Eye (tissue), 1 donor: ENCODE measurements at regions not wholly inside any gene's neighbourhood (a gene's known extent, or its start where the extent isn't known, plus 50 kb on each side); places are given as distances from the start of the nearest gene placed in this dataset.
"Not testable (repeated sequence)": the region's sequence is repeated elsewhere in the genome, so short reads cannot be mapped to it uniquely, and the experiment has no call there.

Experiments
- DNase-seq: peaks from one replicate; pipeline ENCODE4 v3.0.0-alpha.2; 2015

DNA sequence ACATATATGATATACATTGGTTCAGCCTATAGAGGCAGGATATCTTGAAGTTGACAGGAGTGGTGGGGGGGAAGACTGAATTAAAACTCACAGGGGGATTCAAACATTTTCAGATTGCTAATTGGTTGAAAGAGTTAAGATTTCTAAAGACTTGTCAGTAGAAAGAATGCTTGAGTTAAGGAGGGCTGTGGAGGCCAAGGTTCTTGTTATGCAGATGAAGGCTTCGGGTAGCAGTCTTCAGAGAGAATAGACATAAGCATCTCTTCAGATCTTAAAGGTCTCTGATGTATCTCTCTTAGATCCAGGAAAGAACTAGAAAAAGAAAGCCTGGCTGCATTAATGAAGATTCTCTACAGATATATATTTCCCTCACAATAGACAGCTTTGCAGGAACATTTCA, 209.8 kb upstream of the SEMA3D start:
- DNase-seq, result no peak

DNA sequence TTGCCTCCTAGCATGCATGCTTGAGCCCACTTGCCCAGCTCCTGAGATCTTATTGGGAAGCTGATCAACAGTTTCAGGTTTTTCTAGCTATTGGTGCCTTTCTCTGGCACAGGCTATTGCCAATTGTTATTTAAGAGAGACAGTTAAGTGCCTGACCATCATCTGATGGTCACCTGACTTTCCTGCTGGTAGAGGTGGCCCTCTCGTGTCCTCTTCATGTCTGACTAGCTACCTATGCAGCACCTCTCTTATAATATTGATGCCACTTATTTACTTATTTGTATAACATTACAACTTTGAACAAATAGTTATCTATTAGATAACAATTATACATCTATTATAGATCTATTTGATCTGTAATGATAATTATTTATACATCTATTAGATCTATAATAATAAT, 205.9 kb upstream of the SEMA3D start:
- no peak for DNase-seq

DNA sequence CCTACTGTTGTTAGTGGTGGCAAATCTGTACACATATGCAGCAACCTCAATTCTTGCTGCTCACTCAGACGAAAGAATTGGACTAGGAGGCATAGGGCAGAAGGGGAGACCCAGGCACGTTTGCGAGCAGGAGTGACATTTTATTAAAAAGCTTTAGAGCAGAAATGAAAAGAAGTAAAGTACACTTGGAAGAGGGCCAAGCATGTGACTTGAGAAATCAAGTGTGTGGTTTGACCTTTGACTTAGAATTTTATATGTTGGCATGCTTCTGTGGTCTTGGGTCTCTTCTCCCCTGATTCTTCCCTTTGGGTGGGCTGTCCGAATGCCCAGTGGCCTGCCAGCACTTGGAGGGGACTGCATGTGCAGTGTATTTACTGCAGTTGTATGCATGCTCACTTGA, 205.5 kb upstream of the SEMA3D start:
- DNase-seq, result peak; percentile 39

DNA sequence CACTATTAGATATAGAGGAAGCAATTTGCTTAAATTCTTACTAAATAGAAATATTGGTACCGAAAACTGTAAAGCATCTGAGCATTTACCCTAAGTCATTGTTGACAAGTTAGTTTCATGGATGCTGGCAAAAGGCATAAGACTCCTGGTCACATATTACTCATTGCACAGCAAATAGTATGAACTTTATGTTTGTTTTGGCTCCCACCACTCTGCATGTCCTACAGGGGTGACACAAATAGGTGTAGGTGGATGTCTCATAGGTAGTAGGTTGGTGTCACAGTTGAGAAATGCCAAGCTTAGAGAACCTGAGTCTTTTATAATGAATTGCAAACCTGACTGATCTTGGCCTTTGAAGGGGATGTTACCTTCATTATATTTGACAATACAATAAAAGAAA, 199.6 kb upstream of the SEMA3D start:
- DNase-seq, result no peak

DNA sequence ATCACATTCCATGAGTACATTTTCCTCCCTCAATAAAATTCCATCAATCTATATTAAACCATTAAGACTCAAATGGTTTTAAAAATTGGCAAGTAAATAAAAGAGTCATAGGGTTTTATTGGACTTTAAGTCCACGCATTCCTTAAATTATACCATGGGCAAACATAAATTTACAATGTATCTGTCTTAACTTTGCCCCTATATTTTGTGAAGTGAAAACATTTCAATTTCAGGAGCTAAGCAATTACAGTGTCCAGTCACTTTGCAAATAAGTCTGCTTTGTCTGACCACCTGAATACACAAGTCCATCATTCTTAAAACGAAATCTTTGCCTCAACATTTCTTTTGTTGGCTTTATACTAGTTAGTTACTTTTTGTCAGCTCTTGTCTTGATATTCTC, 197.5 kb upstream of the SEMA3D start:
- DNase-seq, result no peak

DNA sequence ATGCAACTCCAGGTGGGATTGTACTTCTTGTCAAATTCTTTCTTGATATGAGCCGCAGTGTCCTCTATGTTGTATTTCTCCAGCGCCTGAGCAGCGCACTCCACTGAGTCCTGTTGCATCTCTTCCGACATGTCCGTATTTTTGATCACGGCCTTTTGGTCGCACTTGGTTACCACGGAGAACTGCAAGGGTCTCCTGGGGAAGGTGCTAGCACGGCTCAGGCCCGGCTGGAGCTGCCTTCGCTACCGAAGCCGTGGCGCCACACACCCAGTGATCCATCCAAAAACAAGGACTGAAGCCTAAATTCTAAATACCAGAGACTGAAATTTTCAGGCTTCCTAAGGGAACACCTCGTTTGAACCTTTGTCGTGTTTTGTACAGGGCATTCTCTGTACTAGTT, 194.4 kb upstream of the SEMA3D start:
- no peak for DNase-seq

DNA sequence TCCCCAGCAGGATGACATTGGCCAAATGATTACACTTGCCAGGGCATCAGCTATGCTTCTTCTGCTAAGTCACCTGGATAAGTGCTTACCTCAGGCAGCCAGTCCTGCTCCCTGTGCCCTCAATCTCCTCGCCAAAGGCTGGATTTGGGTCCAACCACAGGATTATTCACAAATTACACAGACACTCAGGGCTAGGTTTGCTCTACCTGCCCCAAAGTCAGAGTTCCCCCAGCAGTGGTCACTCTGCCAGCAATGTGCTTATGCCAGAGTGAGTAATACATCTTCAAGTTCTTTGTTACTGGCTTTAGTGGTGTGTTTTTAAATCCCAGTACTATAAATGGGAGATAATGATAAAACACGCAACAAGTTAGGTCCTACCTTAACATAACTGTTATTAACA, 189.7 kb upstream of the SEMA3D start:
- no peak for DNase-seq

DNA sequence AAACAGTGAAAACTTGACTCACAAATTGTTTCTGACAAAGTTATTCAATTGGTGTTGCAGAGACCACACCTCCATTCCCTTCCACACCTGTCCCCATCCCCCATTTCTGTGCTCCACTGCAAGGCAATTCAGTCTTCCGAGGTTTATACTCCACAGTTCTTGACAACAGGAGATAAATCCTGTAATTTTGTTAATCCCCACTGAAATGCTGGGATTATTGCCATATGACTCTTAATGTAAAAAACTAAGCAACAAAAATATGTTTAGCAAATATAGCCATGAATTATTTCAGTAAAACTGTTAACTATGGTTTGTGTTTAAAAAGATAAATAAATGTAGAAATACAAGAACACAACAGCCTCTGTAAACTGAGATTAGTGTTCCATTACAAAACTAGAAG, 170.1 kb upstream of the SEMA3D start:
- DNase-seq, result no peak

DNA sequence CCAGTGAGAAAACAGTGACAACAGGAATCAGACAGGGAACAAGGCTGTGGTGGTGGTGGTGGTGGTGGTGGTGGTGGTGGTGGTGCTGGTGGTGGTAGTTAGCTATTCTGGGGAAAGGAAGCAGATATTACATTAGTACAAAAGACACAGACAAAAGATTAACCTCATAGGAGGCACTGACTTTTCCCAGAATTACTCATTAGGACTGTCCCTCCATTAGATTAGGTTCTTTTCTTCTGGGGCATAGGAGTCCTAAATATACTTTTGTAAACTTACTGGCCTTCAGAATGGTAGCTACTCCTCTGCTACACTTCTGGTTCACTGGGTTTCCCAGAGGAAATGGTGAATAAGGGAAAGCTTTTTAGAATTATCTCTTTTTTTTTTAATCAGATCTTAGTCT, 156.6 kb upstream of the SEMA3D start:
- no peak for DNase-seq

DNA sequence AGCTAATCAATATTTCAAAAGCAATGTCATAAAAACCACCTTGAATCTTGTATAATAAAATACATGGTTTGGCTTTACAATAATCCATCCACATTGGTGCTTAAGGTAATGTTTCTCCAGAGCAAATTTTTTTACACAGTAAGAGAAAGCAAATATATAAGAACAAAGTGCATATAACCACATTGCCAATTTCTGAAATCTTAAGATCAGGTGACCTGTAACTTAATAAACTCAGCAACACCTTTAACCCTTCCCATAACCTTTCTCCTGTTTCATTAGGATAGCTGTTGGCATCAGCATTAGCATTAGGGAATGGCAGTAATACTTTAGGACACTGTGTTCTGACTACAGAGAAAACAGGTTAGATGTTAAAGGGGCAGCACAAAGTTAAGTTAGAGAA, 155.9 kb upstream of the SEMA3D start:
- DNase-seq, result no peak

DNA sequence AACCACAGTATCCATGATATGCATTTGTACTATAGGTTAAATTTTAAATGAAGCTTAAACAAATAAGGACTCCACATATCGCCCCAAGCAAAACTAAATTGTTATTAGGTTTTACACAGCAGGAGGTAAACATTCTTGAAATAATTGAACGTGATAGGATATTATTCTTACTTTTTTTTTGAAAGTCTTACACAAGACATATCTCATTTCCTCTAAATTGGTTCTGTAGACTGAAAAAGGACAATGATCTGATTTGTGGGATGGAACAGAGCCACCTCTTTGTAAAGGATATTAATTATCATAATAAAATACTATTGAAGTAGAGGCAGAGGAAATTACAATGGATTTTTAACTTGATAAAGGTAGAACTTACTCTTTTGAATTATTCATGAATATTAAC, 155.1 kb upstream of the SEMA3D start:
- no peak for DNase-seq

DNA sequence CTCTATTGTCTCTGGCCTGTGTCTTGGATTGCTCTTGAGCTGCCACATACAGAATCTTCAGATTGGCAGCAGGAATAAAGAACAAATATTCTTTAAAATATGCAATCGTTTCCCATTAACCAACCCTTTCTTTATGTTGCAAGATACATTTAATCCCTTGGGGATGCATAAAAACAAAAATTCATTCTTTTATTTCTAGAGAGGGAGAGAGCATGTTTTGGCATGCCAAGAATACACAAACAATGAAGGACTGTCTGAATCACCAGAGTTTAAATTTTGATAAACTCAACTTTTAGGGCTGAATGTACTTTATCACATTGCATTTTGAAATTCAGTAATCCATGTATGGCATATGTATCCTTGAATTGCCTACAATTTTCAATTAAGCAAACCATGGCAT, 154.3 kb upstream of the SEMA3D start:
- no peak for DNase-seq

DNA sequence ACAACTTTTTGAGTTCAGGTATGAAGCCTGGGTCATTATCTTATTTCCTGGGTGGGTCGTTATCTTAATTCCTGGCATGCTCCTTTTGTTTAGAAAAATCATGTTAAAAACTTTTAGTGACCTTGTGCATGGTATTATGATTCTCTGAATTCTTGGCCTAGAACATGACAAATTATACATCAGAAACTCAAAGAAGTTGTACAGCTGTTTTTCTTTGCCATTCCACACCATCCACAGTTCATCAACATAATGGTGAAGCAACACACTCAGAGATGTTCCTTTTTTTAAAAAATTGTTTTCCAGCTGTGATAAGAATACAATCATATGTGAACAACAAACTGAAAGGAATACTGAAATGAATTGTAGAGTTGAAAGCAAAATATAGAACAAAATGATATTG, 149.2 kb upstream of the SEMA3D start:
- no peak for DNase-seq

DNA sequence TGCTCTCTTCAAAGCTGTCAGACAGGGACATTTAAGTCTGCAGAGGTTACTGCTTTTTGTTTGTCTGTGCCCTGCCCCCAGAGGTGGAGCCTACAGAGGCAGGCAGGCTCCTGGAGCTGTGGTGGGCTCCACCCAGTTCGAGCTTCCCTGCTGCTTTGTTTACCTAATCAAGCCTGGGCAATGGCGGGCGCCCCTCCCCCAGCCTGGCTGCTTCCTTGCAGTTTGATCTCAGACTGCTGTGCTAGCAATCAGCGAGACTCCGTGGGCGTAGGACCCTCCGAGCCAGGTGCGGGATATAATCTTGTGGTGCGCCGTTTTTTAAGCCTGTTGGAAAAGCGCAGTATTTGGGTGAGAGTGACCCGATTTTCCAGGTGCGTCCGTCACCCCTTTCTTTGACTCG, 148.3 kb upstream of the SEMA3D start:
- DNase-seq, result not testable (repeated sequence)

DNA sequence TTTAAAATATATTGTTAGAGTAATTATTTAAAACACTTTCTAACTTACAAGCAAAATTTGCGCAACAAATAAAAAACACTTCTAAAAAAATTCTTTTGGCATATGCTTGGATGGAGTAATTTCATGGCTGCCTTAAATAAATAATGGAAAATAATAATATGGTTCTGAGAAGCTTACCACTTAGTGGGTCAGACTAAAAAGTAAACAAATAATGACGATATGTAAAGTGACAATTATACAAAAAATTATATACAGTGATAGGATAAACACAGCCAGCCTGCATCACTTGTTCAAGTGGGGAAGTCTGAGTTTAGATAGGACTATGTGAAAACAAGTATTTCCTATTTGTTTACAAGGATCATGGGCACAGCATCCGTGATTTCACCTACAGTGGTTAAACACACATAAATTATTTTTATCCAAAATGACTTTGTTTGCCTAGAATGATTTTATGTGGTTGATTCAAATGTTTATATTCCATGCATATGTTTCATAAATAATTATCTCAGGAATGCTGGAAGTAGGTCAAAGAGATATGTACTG, 141.7 kb upstream of the SEMA3D start:
- no peak for DNase-seq

DNA sequence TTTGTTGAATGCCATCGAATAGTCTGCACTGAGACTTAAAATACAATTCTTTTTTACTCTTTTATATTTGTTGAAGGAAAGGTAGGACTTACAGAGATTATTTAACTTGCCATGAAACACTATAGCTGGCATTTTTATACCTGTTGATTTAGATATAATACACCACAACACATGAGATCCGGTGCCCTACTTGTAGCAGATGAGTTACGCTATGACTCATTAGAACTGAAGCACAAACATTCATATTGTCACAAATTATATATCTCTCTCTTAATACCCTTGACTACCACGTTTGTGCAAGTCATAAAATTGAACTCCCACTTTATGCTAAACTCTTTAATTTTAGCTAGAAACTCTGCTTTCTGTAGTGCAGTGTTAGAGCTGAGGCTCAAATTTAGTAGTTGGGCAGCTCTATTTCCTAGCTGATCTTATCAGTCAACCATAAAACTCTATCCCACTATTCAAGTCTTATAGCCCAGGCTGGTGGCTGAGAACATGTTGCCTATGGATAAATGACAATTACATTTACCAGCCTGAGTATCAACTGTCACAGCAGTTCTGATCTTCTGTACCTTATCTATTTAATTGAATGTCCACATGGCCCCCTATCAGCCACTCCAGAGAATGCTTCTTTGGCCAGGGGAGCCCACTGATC, 137.4 kb upstream of the SEMA3D start:
- DNase-seq, result no peak

DNA sequence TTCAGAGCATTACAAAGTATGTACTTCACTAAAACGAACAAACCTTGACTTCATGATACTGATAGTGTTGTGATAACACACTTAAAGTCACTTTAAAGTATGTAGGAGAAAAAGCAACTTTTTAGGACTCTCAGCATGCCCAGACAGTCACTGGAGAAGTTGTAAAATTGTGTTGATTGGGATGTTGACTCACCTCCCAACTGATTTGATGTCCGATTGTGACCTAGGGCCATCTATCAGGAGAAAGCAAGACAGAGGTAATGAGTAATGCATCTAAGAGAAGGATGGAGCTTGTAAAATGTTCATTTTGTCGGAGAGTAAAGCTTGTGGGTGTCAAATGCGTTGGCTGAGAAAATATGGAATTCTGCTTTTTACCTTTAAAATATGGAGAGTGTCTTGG, 135.4 kb upstream of the SEMA3D start:
- DNase-seq, result no peak

DNA sequence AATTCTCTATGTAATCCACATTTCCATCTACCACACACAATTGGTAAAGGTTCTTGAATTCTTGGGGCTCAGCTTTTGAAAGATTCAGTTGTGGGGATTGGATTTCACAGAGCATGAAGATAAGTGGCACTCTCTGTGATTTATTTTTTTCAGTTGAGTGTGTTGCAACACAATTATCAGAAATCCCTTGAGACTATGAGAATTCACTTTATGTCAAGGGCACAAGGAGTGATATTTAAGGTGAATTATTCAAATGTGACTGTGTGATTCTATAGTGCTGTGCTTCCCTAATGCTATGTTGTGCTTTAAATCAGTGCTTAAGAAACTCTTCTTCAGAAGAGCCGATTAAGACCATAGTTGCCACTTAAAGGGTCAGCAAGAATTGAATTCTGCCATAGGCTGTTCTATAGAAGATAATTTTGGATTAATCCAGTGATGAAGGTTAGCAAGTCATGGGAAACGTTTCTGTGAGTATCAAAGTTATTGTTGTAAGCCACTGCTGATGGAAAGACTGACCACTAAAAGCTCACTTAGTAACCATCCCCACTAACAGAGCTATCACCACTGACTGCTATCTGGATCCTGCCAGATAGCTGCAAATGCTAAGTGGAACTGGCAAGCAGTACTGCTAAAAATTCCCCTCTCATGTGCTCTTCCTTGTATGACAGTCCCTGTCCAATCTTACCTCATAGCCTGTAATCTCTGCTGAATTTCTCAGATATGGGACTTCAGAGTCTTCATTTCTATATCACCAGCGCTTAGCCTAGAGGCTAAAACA, 134.0 kb upstream of the SEMA3D start:
- no peak for DNase-seq

DNA sequence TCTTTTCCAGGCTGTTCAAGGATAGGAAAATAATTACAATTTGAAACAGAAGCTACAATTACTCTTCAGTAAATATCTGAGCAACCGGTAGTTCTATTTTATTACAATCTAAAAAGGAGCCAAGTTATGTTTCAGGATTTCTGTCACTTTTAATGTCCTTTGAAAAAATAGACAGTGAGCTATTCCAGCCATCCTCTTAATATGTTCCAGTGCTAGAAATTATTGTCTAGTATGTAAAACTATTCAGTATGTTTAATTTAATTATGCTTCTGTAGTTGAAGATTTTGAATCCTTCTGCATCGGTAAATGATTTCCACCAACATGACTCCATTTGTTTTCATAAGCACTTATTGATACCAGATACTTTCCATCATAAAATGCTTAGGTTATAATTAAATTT, 129.6 kb upstream of the SEMA3D start:
- no peak for DNase-seq

DNA sequence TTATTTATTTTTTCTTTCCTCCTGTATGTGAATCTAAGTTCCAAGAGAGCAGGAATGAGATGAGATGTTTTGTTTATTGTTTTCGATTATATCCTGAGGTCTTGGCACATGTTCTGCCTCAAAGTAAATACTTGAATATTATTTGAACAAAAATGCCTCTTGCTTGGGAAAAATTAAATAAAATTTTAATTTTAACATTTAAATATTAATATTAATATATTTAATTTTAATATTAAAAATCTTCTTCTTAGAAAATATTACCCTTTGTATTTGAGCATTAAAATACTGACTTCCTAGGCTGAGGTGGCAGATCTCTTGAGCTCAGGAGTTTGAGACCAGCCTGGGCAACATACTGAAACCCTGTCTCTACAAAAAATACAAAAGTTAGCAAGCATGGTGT, 123.4 kb upstream of the SEMA3D start:
- no peak for DNase-seq

DNA sequence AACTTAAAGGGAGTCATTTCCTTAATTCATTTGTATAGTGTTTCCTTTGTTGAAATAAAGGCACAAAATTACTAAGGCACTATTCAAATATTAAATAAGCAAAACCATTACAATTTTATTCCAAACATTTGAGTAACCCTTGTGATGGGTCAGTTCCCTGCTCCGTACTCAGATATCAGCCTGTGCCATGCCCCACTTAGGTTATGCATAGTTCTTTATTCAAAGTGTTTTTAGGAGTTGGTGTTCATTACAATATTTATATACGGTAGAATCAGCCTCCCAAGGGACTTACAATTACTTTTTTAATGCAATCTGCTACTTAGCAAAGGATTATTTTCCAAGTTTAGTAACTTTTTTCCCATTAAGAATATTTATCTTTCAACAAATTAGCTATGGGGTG, 119.3 kb upstream of the SEMA3D start:
- no peak for DNase-seq

DNA sequence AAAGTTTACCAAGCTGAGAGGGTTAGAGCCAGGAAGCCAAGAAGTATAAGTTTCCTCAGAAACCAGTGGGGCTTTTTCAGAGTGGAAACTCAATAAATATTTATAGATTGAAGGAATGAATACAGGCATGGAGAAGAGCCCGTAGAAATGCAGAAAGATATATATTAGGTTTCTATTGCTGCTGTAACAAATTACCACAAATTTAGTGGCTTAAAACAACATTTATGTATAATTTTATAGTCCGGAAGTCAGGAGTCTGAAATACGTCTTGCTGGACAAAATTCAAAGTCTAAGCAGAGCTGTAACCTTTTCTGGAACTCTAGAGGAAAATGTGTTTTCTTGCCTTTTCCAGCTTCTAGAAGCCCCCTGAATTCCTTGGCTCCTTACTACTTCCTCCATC, 107.3 kb upstream of the SEMA3D start:
- DNase-seq, result no peak

DNA sequence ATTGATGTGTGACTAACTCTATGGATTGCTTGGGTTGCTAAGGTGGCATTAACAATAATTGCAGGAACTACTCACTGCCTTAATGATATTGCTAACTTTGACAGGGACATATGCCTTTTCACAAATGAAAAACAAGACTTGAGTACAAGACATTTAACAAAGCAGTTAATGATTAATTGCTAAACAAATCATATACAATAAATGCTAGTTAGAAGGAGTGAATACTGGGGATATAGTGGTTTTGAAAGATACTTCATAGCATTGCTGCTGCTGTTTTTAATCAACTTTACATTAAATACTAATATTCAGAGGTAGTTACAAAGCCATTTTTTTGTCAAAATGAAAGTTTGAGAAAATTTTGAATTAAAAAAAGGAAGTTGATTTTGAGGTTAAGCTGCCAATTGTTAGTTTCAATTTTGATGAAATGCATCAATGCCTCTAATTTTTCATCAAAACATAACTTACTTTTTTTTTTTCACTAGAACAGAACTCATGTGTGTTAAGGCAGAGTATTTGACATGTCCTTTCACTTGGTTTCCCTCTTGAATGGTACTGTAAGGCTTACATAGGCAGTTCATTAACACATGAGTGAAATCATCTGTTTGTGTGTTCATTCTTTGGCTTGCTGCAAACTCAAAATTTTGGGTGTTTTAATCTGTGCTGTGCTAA, 106.2 kb upstream of the SEMA3D start:
- no peak for DNase-seq

DNA sequence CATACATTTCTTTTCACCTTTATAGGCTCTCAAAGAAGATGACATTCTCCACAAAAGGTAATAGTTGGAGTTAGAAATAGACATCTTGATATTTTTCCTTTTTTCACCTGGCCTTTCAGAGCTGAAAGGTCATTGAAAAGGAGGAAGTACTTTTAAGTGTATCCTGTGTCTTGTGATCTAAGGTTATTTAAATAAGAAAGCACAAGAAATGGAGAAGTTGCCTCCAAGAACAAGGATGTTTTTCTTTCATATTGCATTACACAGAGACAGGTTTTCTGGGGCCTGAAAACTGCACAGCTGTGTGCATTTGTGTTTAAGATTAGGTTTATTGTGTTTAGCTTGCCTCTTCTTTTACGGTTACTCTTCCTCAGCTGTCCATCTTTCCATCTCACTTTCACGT, 103.4 kb upstream of the SEMA3D start:
- no peak for DNase-seq
